ENCODE measurements at regions not wholly inside any gene's neighbourhood (a gene's known extent, or its start where the extent isn't known, plus 50 kb on each side); places are given as distances from the start of the nearest gene placed in this dataset.

DNA sequence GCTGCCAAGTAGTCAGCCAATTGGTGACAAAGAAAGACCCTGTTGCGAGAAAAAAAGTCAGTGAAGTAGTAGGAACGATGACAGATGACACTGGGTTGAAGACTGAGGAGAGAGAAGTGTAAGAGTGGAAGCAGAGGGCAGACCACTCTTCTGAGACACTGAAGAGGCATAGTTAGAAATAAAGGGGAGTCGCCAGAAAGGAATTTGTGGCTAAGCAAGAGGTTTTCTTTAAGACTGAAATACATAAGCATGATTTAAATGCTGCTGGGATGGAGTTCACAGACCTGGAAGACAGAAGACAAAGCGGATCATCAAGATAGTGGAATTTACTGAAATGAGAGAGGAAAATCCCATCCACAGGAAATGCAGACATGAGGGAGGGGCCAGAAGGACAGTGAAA lies 56.2 kb upstream of the USPL1 start:
- TF ChIP-seq L3MBTL2 (conservative IDR thresholded peaks at IDR 0.05) (no peak), SUZ12 (IDR thresholded peaks at IDR 0.05) (no peak), SP1 (IDR thresholded peaks at IDR 0.05) (no peak), ARNT (IDR thresholded peaks at IDR 0.05) (no peak), BHLHE40 (IDR thresholded peaks at IDR 0.05; ENCODE audit: borderline replicate concordance) (no peak), NFRKB (IDR thresholded peaks at IDR 0.05) (no peak), ZNF384 (IDR thresholded peaks at IDR 0.05) (no peak), TARDBP (IDR thresholded peaks at IDR 0.05) (no peak), FOXK2 (IDR thresholded peaks at IDR 0.05) (no peak), ELF4 (IDR thresholded peaks at IDR 0.05) (no peak), LEF1 (IDR thresholded peaks at IDR 0.05; ENCODE audit: borderline replicate concordance) (no peak), FOXA1 (IDR thresholded peaks at IDR 0.05) (no peak), FOXM1 (IDR thresholded peaks at IDR 0.05; ENCODE audit: borderline replicate concordance) (no peak)
- TF ChIP-seq, protein P1, sequence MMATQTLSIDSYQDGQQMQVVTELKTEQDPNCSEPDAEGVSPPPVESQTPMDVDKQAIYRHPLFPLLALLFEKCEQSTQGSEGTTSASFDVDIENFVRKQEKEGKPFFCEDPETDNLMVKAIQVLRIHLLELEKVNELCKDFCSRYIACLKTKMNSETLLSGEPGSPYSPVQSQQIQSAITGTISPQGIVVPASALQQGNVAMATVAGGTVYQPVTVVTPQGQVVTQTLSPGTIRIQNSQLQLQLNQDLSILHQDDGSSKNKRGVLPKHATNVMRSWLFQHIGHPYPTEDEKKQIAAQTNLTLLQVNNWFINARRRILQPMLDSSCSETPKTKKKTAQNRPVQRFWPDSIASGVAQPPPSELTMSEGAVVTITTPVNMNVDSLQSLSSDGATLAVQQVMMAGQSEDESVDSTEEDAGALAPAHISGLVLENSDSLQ (IDR thresholded peaks at IDR 0.05): no peak

Data from HEK293T (cell line).